RPMI8226 (cell line): ENCODE measurements at regions not wholly inside any gene's neighbourhood (a gene's known extent, or its start where the extent isn't known, plus 50 kb on each side); places are given as distances from the start of the nearest gene placed in this dataset.

ENCODE experiments used
- DNase-seq: peaks from one replicate; pipeline ENCODE4 v3.0.0-alpha.2; 2015

GRCh38 chr2:167900435-167901114 lies 346.8 kb downstream of the STK39 start:
- no peak for DNase-seq

GRCh38 chr2:167898340-167898739 lies 349.1 kb downstream of the STK39 start:
- DNase-seq = no peak

GRCh38 chr2:167891841-167892240 lies 355.6 kb downstream of the STK39 start:
- no peak for DNase-seq

GRCh38 chr2:167890739-167891138 lies 356.7 kb downstream of the STK39 start:
- peak; percentile 24 for DNase-seq

GRCh38 chr2:167880415-167880814 lies 367.0 kb downstream of the STK39 start:
- no peak for DNase-seq

- no peak for DNase-seq
Measured at GRCh38 chr2:167875529-167875928, 371.9 kb downstream of the STK39 start.

GRCh38 chr2:167874812-167875211 lies 372.6 kb downstream of the STK39 start:
- no peak for DNase-seq

GRCh38 chr2:167871286-167871685 lies 376.1 kb downstream of the STK39 start:
- DNase-seq = no peak

GRCh38 chr2:167869200-167869599 lies 378.2 kb downstream of the STK39 start:
- no peak for DNase-seq

GRCh38 chr2:167863377-167863776 lies 384.0 kb downstream of the STK39 start:
- DNase-seq = no peak

- DNase-seq = no peak
Measured at GRCh38 chr2:167862782-167863181, 384.6 kb downstream of the STK39 start.

GRCh38 chr2:167862296-167862695 lies 385.1 kb downstream of the STK39 start:
- DNase-seq = no peak

GRCh38 chr2:167861574-167862193 lies 385.7 kb downstream of the STK39 start:
- no peak for DNase-seq

GRCh38 chr2:167860082-167860481 lies 387.3 kb downstream of the STK39 start:
- no peak for DNase-seq

- no peak for DNase-seq
Measured at GRCh38 chr2:167859676-167860075, 387.7 kb downstream of the STK39 start.

GRCh38 chr2:167858086-167858485 lies 389.3 kb downstream of the STK39 start:
- DNase-seq = no peak

GRCh38 chr2:167857416-167857815 lies 390.0 kb downstream of the STK39 start:
- DNase-seq = no peak

GRCh38 chr2:167856190-167856589 lies 391.2 kb downstream of the STK39 start:
- DNase-seq = no peak

- no peak for DNase-seq
Measured at GRCh38 chr2:167855211-167855610, 392.2 kb downstream of the STK39 start.

GRCh38 chr2:167853717-167854116 lies 393.7 kb downstream of the STK39 start:
- DNase-seq = no peak

- no peak for DNase-seq
Measured at GRCh38 chr2:167851876-167852275, 395.5 kb downstream of the STK39 start.

GRCh38 chr2:167851323-167851860 lies 396.0 kb downstream of the STK39 start:
- no peak for DNase-seq

- DNase-seq = peak; percentile 52
Measured at GRCh38 chr2:167844714-167845530, 402.5 kb downstream of the STK39 start.

GRCh38 chr2:167843657-167844056 lies 403.7 kb downstream of the STK39 start:
- no peak for DNase-seq
